Muscle layer of colon (tissue), 2 donors: ENCODE measurements at regions not wholly inside any gene's neighbourhood (a gene's known extent, or its start where the extent isn't known, plus 50 kb on each side); places are given as distances from the start of the nearest gene placed in this dataset.

Experiments used
- H3K27ac ChIP-seq: one replicate; pipeline ENCODE4 v1.7.0; 2013; ENCODE audit warnings: low read depth, mild to moderate bottlenecking, low read length, moderate library complexity
- H3K27me3 ChIP-seq, 2 donors: one replicate each; pipeline ENCODE4 v1.7.0; 2013; ENCODE audit warnings: low read length in 2 of 2, mild to moderate bottlenecking in 2 of 2; ENCODE audit not compliant: insufficient read depth in 2 of 2, control insufficient read depth in 1 of 2
- H3K36me3 ChIP-seq: one replicate; pipeline ENCODE4 v1.7.0; 2013; ENCODE audit warnings: mild to moderate bottlenecking, low read length; ENCODE audit not compliant: insufficient read depth
- H3K4me1 ChIP-seq: one replicate; pipeline ENCODE4 v1.7.0; 2013; ENCODE audit warnings: mild to moderate bottlenecking, low read length; ENCODE audit not compliant: insufficient read depth
- H3K4me3 ChIP-seq, 2 donors: one replicate each; pipeline ENCODE4 v1.7.0; 2013; ENCODE audit warnings: low read length in 2 of 2, low read depth in 1 of 2, mild to moderate bottlenecking in 1 of 2, moderate library complexity in 1 of 2
- H3K9ac ChIP-seq: one replicate; pipeline ENCODE4 v1.7.0; 2013; ENCODE audit warnings: low read length
- H3K9me3 ChIP-seq: one replicate; pipeline ENCODE4 v1.7.0; 2013; ENCODE audit warnings: mild to moderate bottlenecking, low read length
- donor health status: abdominal sarcoma.
- donor health status: Adenocarcinoma of cecum.

DNA sequence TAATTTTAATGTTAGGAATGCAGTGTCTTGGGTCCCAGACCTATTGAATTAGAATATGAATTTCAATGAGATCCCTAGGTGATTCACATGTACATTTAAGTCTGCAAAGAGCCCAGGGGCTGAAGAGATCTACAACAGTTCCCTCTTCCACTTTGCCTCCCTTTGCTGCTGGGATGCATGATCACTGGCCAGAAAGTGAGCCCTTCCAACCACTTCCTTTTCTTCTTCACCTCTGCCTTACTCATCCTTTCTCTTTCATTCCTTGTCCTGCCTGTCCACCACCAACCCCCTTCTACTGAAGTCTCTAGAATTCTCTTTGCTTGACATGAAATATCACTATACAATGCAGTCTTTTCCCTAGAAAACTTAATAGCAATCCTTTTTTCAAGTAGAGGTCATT, 222.4 kb upstream of the LRIG1 start:
- H3K4me3 ChIP-seq, result no peak overlapping the region
- H3K9ac ChIP-seq, result no peak overlapping the region
- H3K27ac ChIP-seq, result no peak overlapping the region
- peaks cover 26% of the 10 kb centered on the region for H3K4me1 ChIP-seq
- no peaks in the 10 kb centered on the region for H3K27me3 ChIP-seq
- H3K36me3 ChIP-seq, result no peaks in the 10 kb centered on the region
- H3K9me3 ChIP-seq, result no peaks in the 10 kb centered on the region

DNA sequence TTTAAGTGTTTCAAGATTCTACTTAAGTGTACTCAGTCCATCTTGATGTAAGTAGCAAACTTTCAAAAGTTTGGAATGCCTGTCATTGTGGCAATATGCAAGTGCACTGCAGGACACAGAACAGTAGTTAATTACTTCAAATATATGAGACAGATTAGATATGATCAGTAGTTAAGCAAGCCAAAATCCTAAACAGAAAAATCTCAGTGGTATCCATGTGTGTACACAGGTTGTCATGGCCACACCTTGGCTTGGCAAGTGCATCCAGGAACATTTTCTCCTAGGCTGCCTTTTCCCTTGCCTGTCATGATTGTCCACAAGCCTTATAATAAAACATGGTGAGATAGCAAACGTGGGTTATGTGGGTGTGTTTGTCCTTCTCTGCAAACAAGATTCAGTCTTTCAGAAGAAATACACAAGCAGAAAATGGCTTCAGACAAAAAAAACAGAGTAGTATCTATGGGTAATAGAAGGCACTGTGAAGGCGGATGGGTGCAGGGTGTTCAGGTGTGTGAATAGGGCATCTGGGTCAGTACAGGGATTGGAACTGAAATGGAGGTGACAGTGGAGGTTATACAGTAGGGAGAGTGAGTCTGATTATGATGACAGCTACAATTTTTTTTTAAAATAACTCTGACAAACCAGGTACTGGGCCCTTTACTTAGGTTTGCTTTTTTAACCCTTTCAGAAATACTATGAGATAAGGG, 229.0 kb upstream of the LRIG1 start:
- Histone ChIP-seq H3K27me3 (no peaks in the 10 kb centered on the region), H3K27ac (no peak overlapping the region), H3K9me3 (no peaks in the 10 kb centered on the region), H3K9ac (no peak overlapping the region), H3K4me3 (no peak overlapping the region), H3K4me1 (peaks cover 16% of the 10 kb centered on the region), H3K36me3 (no peaks in the 10 kb centered on the region)

DNA sequence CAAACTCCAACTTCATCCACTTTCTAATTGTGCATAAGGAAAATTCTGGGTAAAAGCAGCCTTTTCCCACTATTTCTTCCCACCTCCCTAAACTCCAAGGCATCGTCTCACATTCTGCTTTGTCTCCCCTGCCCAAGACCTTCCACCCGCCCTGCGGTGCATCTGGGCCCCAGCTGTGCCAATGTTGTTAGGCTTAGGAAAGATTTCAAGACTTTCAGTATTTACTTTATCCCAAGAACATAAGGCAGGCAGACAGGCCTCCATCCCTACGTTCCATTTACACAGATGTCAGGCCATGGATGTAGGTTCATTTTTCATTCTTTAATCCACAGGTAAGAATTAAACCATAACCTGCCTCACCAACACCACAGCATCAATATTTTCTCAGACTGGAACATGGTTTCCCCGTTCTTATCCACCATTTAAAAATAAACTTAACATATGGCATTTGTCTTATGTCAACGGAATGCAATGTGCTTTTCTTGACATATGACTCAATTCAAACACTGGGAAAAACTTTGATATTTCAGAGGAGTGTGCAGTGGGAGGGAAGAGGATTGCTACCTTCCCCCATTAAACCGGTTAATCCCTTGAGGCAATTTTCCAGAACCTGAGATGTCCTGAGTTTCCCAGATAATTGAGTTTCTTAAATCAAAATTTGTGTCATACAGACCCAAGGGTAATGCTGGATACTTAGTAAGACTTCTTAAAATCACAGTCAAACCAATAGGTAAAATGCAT, 238.0 kb upstream of the LRIG1 start:
- H3K4me3 ChIP-seq, result peak overlapping the region in 1 of 2 donors; percentile 10
- no peaks in the 10 kb centered on the region for H3K27me3 ChIP-seq
- H3K4me1 ChIP-seq, result peaks cover 30% of the 10 kb centered on the region
- no peak overlapping the region for H3K9ac ChIP-seq
- no peaks in the 10 kb centered on the region for H3K9me3 ChIP-seq
- H3K36me3 ChIP-seq, result no peaks in the 10 kb centered on the region
- H3K27ac ChIP-seq, result peak overlapping the region; percentile 59

DNA sequence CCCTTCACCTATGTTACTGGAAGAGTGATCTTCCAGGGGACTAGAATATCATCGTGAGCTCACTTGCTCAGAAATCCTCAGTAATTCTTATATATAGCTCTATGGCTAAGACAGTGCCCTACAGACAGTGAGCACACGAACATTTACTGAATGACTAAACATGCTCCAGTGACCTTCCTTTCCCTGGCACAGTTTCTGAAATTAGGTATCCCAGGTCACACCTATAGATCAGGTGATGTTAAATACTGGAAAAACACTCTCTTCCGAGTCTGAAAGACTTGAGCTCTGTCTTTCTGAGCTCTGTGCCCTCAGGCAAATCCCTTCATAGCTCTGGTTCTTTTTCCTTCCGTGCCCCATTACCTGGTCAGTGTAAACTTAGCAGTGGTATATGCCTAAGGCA, 239.4 kb upstream of the LRIG1 start:
- Histone ChIP-seq H3K27me3 (no peaks in the 10 kb centered on the region), H3K36me3 (no peaks in the 10 kb centered on the region), H3K4me3 (no peak overlapping the region), H3K27ac (no peak overlapping the region), H3K9me3 (no peaks in the 10 kb centered on the region), H3K9ac (no peak overlapping the region), H3K4me1 (peaks cover 24% of the 10 kb centered on the region)

DNA sequence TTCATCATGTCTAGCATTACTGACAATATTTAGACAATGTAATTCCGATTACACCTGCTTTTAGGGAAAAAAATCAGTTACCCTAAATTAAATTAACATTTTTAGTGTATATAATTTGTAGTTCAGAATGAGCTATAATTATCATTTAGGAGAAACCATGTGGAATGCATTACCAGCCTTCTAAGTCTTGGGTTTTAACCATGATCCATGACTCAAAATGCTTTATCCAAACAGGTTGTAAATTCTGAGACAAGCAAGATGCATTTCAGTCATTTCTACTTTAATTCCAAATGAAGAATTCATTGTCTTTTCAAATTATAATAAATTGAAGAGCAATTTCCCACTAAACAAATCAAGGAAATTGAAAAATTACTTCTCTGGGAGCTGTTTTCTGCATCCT, 243.7 kb upstream of the LRIG1 start:
- H3K4me1 ChIP-seq, result peaks cover 16% of the 10 kb centered on the region
- H3K4me3 ChIP-seq, result no peak overlapping the region
- H3K27ac ChIP-seq, result no peak overlapping the region
- H3K36me3 ChIP-seq, result no peaks in the 10 kb centered on the region
- H3K9me3 ChIP-seq, result no peaks in the 10 kb centered on the region
- no peak overlapping the region for H3K9ac ChIP-seq
- H3K27me3 ChIP-seq, result no peaks in the 10 kb centered on the region

DNA sequence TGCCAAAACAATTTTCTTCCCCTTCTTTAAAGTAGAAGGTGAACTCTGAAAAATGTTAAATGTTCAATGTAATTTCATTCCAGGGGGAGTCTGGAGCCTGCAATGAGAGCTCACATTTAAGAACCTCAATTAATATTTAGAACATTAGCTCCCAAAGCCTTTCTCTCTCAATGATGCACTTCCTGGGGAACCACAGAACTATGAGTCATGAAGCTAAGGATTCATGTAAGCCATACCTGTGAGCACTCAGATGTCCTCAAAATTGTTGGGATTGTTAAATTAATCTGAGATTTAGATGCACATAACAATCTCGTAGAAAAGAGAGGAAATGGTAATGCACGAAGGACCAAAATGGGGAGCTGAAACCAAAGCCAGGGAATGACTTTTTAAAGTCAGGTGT, 244.2 kb upstream of the LRIG1 start:
- Histone ChIP-seq H3K27me3 (no peaks in the 10 kb centered on the region), H3K4me1 (peaks cover 16% of the 10 kb centered on the region), H3K9ac (no peak overlapping the region), H3K9me3 (no peaks in the 10 kb centered on the region), H3K36me3 (no peaks in the 10 kb centered on the region), H3K27ac (no peak overlapping the region), H3K4me3 (no peak overlapping the region)

DNA sequence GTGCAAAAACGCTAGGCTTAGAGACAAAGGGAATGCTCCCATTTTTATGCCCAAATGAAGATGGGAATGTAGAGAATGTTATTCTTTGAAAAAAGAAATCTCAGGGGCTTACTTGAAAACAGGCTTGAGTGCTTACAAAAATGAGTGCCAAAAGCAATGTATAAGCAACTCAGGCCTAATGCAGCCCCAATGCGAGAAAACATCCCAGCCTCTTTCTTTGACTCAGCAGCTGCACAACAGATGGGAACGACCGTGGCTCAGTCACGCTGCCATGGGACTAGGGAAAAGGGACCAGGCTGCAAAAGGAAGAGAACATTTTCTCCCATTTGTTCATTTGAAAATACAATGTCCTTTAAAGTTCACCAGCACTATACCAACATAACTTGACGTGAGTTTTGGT, 246.4 kb upstream of the LRIG1 start:
- H3K4me3 ChIP-seq, result no peak overlapping the region
- H3K9ac ChIP-seq, result no peak overlapping the region
- H3K4me1 ChIP-seq, result peaks cover 26% of the 10 kb centered on the region
- H3K36me3 ChIP-seq, result no peaks in the 10 kb centered on the region
- no peaks in the 10 kb centered on the region for H3K9me3 ChIP-seq
- H3K27ac ChIP-seq, result no peak overlapping the region
- H3K27me3 ChIP-seq, result no peaks in the 10 kb centered on the region

DNA sequence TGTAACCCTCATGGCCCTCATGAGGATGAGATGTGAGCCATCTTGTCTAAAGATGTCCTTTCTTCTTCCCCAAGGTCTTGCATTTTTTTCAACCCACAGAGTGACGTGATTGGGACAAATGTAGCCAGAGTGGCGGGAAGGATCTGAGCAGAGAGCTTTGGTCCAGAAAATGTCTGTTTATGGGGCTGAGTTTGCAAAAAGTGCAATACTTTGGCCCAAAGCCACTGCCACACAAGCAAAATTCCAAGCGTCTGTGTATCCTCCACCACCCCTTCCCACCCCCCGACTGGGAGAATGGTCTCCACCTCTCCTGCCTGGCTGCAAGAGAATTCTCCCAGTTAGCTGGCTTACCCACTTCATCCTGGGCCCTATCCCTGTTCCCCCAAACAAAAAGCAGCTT, 246.9 kb upstream of the LRIG1 start:
- Histone ChIP-seq H3K27me3 (no peaks in the 10 kb centered on the region), H3K4me3 (no peak overlapping the region), H3K27ac (no peak overlapping the region), H3K9me3 (no peaks in the 10 kb centered on the region), H3K9ac (no peak overlapping the region), H3K4me1 (peaks cover 26% of the 10 kb centered on the region), H3K36me3 (no peaks in the 10 kb centered on the region)

DNA sequence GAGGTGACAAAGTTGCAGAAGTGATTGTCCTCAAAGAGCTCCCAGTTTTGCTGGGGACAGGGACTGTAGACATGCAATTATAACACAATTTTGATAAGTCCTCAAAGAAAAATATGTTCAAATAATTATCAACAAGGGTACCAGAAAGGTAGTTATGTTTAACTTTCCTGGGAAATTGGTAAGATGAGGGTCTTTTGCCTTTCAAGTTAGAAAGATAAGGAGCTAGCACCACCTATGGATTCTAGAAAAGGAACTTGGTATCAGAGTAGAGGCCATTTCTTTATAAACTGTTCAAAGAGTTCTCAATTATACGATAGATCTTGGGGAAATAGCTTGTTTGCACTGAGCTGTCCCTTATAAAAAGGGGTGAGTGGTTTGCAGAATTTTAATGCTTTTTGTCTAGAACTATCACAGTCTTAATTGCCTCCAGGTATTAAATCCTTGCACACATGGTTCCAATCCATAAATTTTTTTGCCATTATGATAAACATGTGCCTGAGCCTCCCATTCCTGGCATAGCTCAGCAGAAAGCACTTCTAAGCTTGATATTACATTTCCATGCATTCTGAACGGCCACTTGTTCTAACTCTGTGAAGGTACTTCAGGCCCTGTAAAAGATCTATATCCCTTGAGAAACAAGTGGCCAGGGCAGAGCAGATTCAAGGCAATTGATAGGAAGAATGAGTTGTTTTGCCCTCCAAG, 247.5 kb upstream of the LRIG1 start:
- H3K36me3 ChIP-seq, result no peaks in the 10 kb centered on the region
- H3K9me3 ChIP-seq, result no peaks in the 10 kb centered on the region
- H3K27ac ChIP-seq, result no peak overlapping the region
- no peaks in the 10 kb centered on the region for H3K27me3 ChIP-seq
- no peak overlapping the region for H3K9ac ChIP-seq
- H3K4me1 ChIP-seq, result peaks cover 26% of the 10 kb centered on the region
- H3K4me3 ChIP-seq, result no peak overlapping the region

DNA sequence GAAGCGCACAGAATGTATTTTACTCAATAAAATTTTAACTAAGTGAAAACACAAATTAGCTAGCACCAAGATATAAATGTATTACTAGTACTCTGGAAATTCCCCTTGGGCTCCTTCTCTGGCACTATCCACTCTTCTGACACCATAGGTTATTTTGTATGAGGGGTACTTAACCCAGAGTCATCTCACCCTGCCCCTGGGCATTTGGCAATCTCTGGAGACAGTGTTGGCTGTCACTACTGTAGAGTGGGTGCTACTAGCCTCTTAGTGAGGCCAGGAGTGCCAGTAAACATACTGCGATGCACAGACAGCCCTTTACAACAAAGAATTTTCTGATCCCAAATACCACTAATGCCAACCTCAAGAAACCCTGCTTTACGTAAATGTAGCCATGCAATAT, 246.3 kb upstream of the KBTBD8 start:
- no peaks in the 10 kb centered on the region for H3K36me3 ChIP-seq
- H3K9ac ChIP-seq, result no peak overlapping the region
- H3K4me3 ChIP-seq, result no peak overlapping the region
- peaks cover 34% of the 10 kb centered on the region for H3K4me1 ChIP-seq
- no peaks in the 10 kb centered on the region for H3K27me3 ChIP-seq
- H3K27ac ChIP-seq, result no peak overlapping the region
- no peaks in the 10 kb centered on the region for H3K9me3 ChIP-seq

DNA sequence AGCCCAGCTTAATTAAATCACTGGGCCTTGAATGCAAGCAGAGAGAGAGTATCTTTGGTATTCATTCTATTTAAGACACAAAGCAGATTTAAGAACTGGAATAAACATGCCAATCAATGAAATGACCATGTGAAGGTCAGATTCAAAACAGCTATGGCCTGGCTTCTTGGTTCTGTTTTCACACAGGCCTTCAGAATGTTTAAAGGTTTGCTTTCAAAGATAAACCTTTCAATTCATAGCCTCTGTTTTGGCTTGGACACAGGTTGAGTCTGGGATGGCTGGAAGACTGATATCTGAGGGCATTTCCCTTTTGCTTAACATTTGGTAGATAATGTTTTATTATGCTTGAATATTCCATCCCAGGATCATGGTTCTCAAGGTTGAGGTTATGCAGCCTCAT, 244.4 kb upstream of the KBTBD8 start:
- Histone ChIP-seq H3K36me3 (no peaks in the 10 kb centered on the region), H3K9ac (no peak overlapping the region), H3K4me1 (peaks cover 20% of the 10 kb centered on the region), H3K27ac (no peak overlapping the region), H3K4me3 (no peak overlapping the region), H3K9me3 (no peaks in the 10 kb centered on the region), H3K27me3 (no peaks in the 10 kb centered on the region)
